ENCODE measurements at regions not wholly inside any gene's neighbourhood (a gene's known extent, or its start where the extent isn't known, plus 50 kb on each side); places are given as distances from the start of the nearest gene placed in this dataset.

DNA sequence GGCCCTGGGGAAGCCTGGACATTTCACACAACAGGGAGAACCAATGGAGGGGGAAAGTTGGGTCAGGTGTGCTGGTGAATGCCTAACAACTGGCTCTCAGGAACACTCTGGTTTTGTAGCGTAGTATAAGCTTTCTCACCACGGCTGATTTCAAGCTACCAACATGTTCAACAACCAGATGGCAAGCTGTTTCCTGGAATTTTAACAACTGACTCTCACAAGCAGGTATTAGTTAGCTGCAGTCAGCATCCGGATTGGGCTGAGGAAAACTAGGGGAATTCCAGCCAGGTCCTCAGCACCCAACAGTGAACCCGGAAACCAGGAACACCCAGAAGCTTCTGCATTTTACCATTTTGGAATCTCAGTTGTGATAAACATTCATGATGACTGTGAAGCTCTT is 162.3 kb upstream of the CAMK1G start:
- TF ChIP-seq POLR2A (IDR thresholded peaks at IDR 0.05), result no peak
- TF ChIP-seq, protein P1, sequence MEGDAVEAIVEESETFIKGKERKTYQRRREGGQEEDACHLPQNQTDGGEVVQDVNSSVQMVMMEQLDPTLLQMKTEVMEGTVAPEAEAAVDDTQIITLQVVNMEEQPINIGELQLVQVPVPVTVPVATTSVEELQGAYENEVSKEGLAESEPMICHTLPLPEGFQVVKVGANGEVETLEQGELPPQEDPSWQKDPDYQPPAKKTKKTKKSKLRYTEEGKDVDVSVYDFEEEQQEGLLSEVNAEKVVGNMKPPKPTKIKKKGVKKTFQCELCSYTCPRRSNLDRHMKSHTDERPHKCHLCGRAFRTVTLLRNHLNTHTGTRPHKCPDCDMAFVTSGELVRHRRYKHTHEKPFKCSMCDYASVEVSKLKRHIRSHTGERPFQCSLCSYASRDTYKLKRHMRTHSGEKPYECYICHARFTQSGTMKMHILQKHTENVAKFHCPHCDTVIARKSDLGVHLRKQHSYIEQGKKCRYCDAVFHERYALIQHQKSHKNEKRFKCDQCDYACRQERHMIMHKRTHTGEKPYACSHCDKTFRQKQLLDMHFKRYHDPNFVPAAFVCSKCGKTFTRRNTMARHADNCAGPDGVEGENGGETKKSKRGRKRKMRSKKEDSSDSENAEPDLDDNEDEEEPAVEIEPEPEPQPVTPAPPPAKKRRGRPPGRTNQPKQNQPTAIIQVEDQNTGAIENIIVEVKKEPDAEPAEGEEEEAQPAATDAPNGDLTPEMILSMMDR (IDR thresholded peaks at IDR 0.05), result no peak

All from lower leg skin (tissue), 3 donors.